ENCODE measurements at regions not wholly inside any gene's neighbourhood (a gene's known extent, or its start where the extent isn't known, plus 50 kb on each side); places are given as distances from the start of the nearest gene placed in this dataset.

- DNase-seq, result no peak
These were observed 57.5 kb upstream of the ARL15 start for GRCh38 chr5:54367844-54368243.

GRCh38 chr5:54366707-54367106 lies 56.3 kb upstream of the ARL15 start:
- DNase-seq, result no peak

DNA sequence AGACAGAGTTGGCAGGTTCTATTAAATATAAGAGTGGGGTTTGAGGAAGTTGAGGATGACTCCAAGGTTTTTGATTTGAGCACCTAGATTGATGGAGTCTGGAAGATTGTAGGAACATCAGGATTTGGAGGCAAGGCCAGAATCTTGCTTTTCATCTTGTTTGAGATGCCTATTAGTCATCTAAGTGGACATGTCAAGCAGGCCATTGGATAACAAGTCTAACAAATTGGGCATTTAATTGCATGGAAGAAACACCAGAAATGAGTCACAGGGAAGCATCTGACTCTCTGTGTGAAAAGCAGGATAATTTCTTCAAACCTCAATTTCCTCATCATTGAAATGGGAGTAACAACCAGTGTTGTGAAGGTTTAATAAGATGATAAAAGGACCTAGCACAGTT lies 53.3 kb upstream of the ARL15 start:
- DNase-seq, result no peak

GRCh38 chr5:54362992-54363625 lies 52.7 kb upstream of the ARL15 start:
- no peak for DNase-seq

DNA sequence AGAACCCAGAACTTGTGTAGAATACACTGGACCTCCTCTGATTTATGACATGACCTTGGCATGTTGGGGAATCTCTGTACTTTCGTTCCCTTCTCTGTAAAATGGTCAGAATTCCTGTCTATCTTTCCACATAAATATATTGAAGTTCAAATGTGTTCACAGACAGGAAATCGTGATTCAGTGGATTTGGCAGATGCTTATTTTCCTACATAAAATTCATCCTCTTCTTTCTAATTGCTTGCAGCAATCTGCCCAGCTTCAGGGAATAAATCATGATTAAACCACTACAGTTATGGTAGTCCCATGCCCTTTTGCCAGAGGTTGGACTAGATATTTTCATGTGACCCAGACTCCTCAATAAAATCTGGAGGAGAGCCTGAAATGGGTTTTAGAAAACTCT lies 52.1 kb upstream of the ARL15 start:
- no peak for DNase-seq

DNA sequence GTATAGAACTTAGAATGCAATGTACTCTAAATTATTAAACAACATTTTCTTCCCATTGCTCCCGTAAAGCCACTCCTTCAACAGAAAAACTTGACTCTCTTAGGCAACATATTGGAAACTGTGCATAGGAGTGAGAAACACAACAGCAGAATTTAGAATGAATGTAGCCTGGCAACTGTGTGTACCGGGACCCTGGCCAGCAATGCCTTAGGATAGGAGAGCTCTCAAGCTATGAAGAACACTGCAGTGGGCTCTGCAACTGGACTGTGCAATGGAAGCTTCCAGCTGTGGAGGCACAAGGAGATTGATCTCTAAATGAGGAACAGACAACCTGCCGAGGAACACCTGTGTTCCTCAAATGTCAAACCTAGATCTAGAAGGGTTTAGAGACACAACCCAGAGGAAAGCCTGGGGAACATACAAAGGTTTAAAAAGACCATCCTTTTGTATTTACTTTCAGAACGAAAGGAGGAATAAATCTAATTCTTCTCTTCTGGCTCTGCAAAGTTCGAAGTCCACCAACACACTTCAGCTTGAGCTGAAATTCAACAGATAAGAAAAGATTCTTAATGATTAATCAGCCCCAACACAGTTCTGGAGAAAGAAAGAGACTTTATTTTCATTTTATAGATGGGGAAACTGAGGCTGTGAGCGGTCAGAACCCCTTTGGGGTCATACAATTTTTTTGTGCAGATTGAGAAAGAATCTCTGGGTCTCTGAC lies 51.5 kb upstream of the ARL15 start:
- no peak for DNase-seq

GRCh38 chr5:54360925-54361662 lies 50.7 kb upstream of the ARL15 start:
- no peak for DNase-seq
